ENCODE measurements at regions not wholly inside any gene's neighbourhood (a gene's known extent, or its start where the extent isn't known, plus 50 kb on each side); places are given as distances from the start of the nearest gene placed in this dataset.

- no peak overlapping the region for H3K27ac ChIP-seq
- peaks cover 10% of the 10 kb centered on the region for H3K27me3 ChIP-seq
- no peak for TF ChIP-seq CTCF (IDR thresholded peaks at IDR 0.05)
- peaks cover 10 to 14% of the 10 kb centered on the region in 2 experiments for H3K4me1 ChIP-seq (ENCODE audit: control insufficient read depth in 1 of 2, insufficient read depth in 1 of 2, low read depth in 1 of 2, low read length in 1 of 2)
- no peaks in the 10 kb centered on the region for H3K9me3 ChIP-seq
- no peak overlapping the region for H3K4me3 ChIP-seq (ENCODE audit: low read depth in 1 of 2, low read length in 1 of 2)
- no peaks in the 10 kb centered on the region for H3K36me3 ChIP-seq
These were observed 63.9 kb upstream of the TRIM2 start for GRCh38 chr4:153140294-153140693.

- TF ChIP-seq CTCF (IDR thresholded peaks at IDR 0.05), result no peak
- Histone ChIP-seq H3K4me3 (ENCODE audit: low read depth in 1 of 2, low read length in 1 of 2) (no peak overlapping the region), H3K36me3 (no peaks in the 10 kb centered on the region), H3K9me3 (no peaks in the 10 kb centered on the region), H3K4me1 (ENCODE audit: control insufficient read depth in 1 of 2, insufficient read depth in 1 of 2, low read depth in 1 of 2, low read length in 1 of 2) (peaks cover 10 to 14% of the 10 kb centered on the region in 2 experiments), H3K27me3 (peaks cover 10% of the 10 kb centered on the region), H3K27ac (no peak overlapping the region)
These were observed 63.0 kb upstream of the TRIM2 start for GRCh38 chr4:153141238-153141637.

- peaks cover 8% of the 10 kb centered on the region for H3K27me3 ChIP-seq
- H3K36me3 ChIP-seq, result no peaks in the 10 kb centered on the region
- peaks cover 10 to 14% of the 10 kb centered on the region in 2 experiments for H3K4me1 ChIP-seq (ENCODE audit: control insufficient read depth in 1 of 2, insufficient read depth in 1 of 2, low read depth in 1 of 2, low read length in 1 of 2)
- no peak overlapping the region for H3K27ac ChIP-seq
- H3K4me3 ChIP-seq (ENCODE audit: low read depth in 1 of 2, low read length in 1 of 2), result no peak overlapping the region
- TF ChIP-seq CTCF (IDR thresholded peaks at IDR 0.05), result no peak
- H3K9me3 ChIP-seq, result no peaks in the 10 kb centered on the region
These were observed 61.4 kb upstream of the TRIM2 start for GRCh38 chr4:153142700-153143438.

GRCh38 chr4:153143527-153144348 lies 60.5 kb upstream of the TRIM2 start:
- peaks cover 6% of the 10 kb centered on the region for H3K27me3 ChIP-seq
- peaks cover 6 to 7% of the 10 kb centered on the region in 2 experiments for H3K4me1 ChIP-seq (ENCODE audit: control insufficient read depth in 1 of 2, insufficient read depth in 1 of 2, low read depth in 1 of 2, low read length in 1 of 2)
- H3K4me3 ChIP-seq (ENCODE audit: low read depth in 1 of 2, low read length in 1 of 2), result no peak overlapping the region
- no peak for TF ChIP-seq CTCF (IDR thresholded peaks at IDR 0.05)
- H3K9me3 ChIP-seq, result no peaks in the 10 kb centered on the region
- H3K36me3 ChIP-seq, result no peaks in the 10 kb centered on the region
- H3K27ac ChIP-seq, result no peak overlapping the region

GRCh38 chr4:153146031-153146430 lies 58.2 kb upstream of the TRIM2 start:
- no peak for TF ChIP-seq CTCF (IDR thresholded peaks at IDR 0.05)
- Histone ChIP-seq H3K27me3 (peaks cover 13% of the 10 kb centered on the region), H3K4me1 (ENCODE audit: control insufficient read depth in 1 of 2, insufficient read depth in 1 of 2, low read depth in 1 of 2, low read length in 1 of 2) (peaks cover 0 to 1% of the 10 kb centered on the region in 2 experiments), H3K9me3 (no peaks in the 10 kb centered on the region), H3K4me3 (ENCODE audit: low read depth in 1 of 2, low read length in 1 of 2) (no peak overlapping the region), H3K27ac (no peak overlapping the region), H3K36me3 (no peaks in the 10 kb centered on the region)

Data from neutrophil (primary cell).